ENCODE measurements at regions not wholly inside any gene's neighbourhood (a gene's known extent, or its start where the extent isn't known, plus 50 kb on each side); places are given as distances from the start of the nearest gene placed in this dataset.

GRCh38 chr4:180189666-180190065 lies 2053.5 kb upstream of the TENM3 start:
- Histone ChIP-seq H3K36me3 (ENCODE audit: control insufficient read depth in 2 of 3, insufficient read depth in 3 of 3, low read length in 3 of 3) (no peaks in the 10 kb centered on the region), H3K4me3 (ENCODE audit: low read length in 3 of 3) (no peak overlapping the region), H3K27ac (ENCODE audit: low read depth in 2 of 2, low read length in 2 of 2) (no peak overlapping the region), H3K9me3 (ENCODE audit: control insufficient read depth in 2 of 3, insufficient read depth in 1 of 3, low read length in 3 of 3) (no peaks in the 10 kb centered on the region), H3K27me3 (ENCODE audit: control insufficient read depth, insufficient read depth, low read length) (no peaks in the 10 kb centered on the region), H3K4me1 (ENCODE audit: control insufficient read depth in 2 of 3, insufficient read depth in 2 of 3, low read depth in 1 of 3, low read length in 3 of 3) (no peaks in the 10 kb centered on the region), H3K9ac (ENCODE audit: low read length in 3 of 3) (no peak overlapping the region)
- FAIRE-seq (no peak), DNase-seq (no peak)
- intact Hi-C loops (cut with DNase I), result no loop called here
- no peak for TF ChIP-seq CTCF (IDR thresholded peaks at IDR 0.05; ENCODE audit: borderline replicate concordance, extremely low read depth, insufficient read depth)

GRCh38 chr4:180190382-180190781 lies 2052.8 kb upstream of the TENM3 start:
- H3K27me3 ChIP-seq (ENCODE audit: control insufficient read depth, insufficient read depth, low read length), result no peaks in the 10 kb centered on the region
- FAIRE-seq (no peak), DNase-seq (no peak)
- no peaks in the 10 kb centered on the region for H3K36me3 ChIP-seq (ENCODE audit: control insufficient read depth in 2 of 3, insufficient read depth in 3 of 3, low read length in 3 of 3)
- intact Hi-C loops (cut with DNase I), result no loop called here
- no peaks in the 10 kb centered on the region for H3K4me1 ChIP-seq (ENCODE audit: control insufficient read depth in 2 of 3, insufficient read depth in 2 of 3, low read depth in 1 of 3, low read length in 3 of 3)
- no peak overlapping the region for H3K4me3 ChIP-seq (ENCODE audit: low read length in 3 of 3)
- no peak overlapping the region for H3K9ac ChIP-seq (ENCODE audit: low read length in 3 of 3)
- H3K27ac ChIP-seq (ENCODE audit: low read depth in 2 of 2, low read length in 2 of 2), result no peak overlapping the region
- no peak for TF ChIP-seq CTCF (IDR thresholded peaks at IDR 0.05; ENCODE audit: borderline replicate concordance, extremely low read depth, insufficient read depth)
- H3K9me3 ChIP-seq (ENCODE audit: control insufficient read depth in 2 of 3, insufficient read depth in 1 of 3, low read length in 3 of 3), result no peaks in the 10 kb centered on the region

- no peak for FAIRE-seq
- Histone ChIP-seq H3K27me3 (ENCODE audit: control insufficient read depth, insufficient read depth, low read length) (no peaks in the 10 kb centered on the region), H3K9ac (ENCODE audit: low read length in 3 of 3) (no peak overlapping the region), H3K4me1 (ENCODE audit: control insufficient read depth in 2 of 3, insufficient read depth in 2 of 3, low read depth in 1 of 3, low read length in 3 of 3) (no peaks in the 10 kb centered on the region), H3K27ac (ENCODE audit: low read depth in 2 of 2, low read length in 2 of 2) (no peak overlapping the region), H3K9me3 (ENCODE audit: control insufficient read depth in 2 of 3, insufficient read depth in 1 of 3, low read length in 3 of 3) (no peaks in the 10 kb centered on the region), H3K4me3 (ENCODE audit: low read length in 3 of 3) (no peak overlapping the region), H3K36me3 (ENCODE audit: control insufficient read depth in 2 of 3, insufficient read depth in 3 of 3, low read length in 3 of 3) (no peaks in the 10 kb centered on the region)
- intact Hi-C loops (cut with DNase I), result no loop called here
- no peak for TF ChIP-seq CTCF (IDR thresholded peaks at IDR 0.05; ENCODE audit: borderline replicate concordance, extremely low read depth, insufficient read depth)
- no peak for DNase-seq
Observed at GRCh38 chr4:180197471-180197870, 2045.7 kb upstream of the TENM3 start.

- Histone ChIP-seq H3K4me3 (ENCODE audit: low read length in 3 of 3) (no peak overlapping the region), H3K9ac (ENCODE audit: low read length in 3 of 3) (no peak overlapping the region), H3K36me3 (ENCODE audit: control insufficient read depth in 2 of 3, insufficient read depth in 3 of 3, low read length in 3 of 3) (no peaks in the 10 kb centered on the region), H3K27me3 (ENCODE audit: control insufficient read depth, insufficient read depth, low read length) (no peaks in the 10 kb centered on the region), H3K4me1 (ENCODE audit: control insufficient read depth in 2 of 3, insufficient read depth in 2 of 3, low read depth in 1 of 3, low read length in 3 of 3) (no peaks in the 10 kb centered on the region), H3K27ac (ENCODE audit: low read depth in 2 of 2, low read length in 2 of 2) (no peak overlapping the region), H3K9me3 (ENCODE audit: control insufficient read depth in 2 of 3, insufficient read depth in 1 of 3, low read length in 3 of 3) (no peaks in the 10 kb centered on the region)
- DNase-seq (no peak), FAIRE-seq (no peak)
- intact Hi-C loops (cut with DNase I), result no loop called here
- TF ChIP-seq CTCF (IDR thresholded peaks at IDR 0.05; ENCODE audit: borderline replicate concordance, extremely low read depth, insufficient read depth), result no peak
Observed at GRCh38 chr4:180203349-180203748, 2039.9 kb upstream of the TENM3 start.

Measured in kidney (tissue), 13 donors.